ENCODE measurements at regions not wholly inside any gene's neighbourhood (a gene's known extent, or its start where the extent isn't known, plus 50 kb on each side); places are given as distances from the start of the nearest gene placed in this dataset.

GRCh38 chr20:20856956-20857355 is 144.5 kb upstream of the RALGAPA2 start:
- Histone ChIP-seq H3K4me3 (ENCODE audit: low read length) (no peak overlapping the region), H3K9me3 (ENCODE audit: low read length) (no peaks in the 10 kb centered on the region), H3K79me2 (replicated peaks; ENCODE audit: insufficient read depth, low read length) (no peaks in the 10 kb centered on the region), H4K20me1 (ENCODE audit: insufficient read depth) (no peaks in the 10 kb centered on the region), H3K27me3 (ENCODE audit: insufficient read depth, low read depth, low read length) (peaks cover 28% of the 10 kb centered on the region), H3F3A (ENCODE audit: insufficient read depth, low read length, poor library complexity, severe bottlenecking) (no peaks in the 10 kb centered on the region), H3K9me2 (ENCODE audit: insufficient read depth, low read length) (no peaks in the 10 kb centered on the region), H3K4me2 (ENCODE audit: low read length) (no peak overlapping the region), H2AFZ (ENCODE audit: low read depth, low read length) (no peak overlapping the region), H3K36me3 (ENCODE audit: insufficient read depth, low read length) (no peaks in the 10 kb centered on the region), H3K27ac (ENCODE audit: low read length) (no peak overlapping the region), H3K9ac (ENCODE audit: low read length) (no peak overlapping the region)
- TF ChIP-seq EZH2 (IDR thresholded peaks at IDR 0.05; ENCODE audit: borderline replicate concordance, insufficient read depth, low read length, poor library complexity, severe bottlenecking), result no peak
- TF ChIP-seq EP300 (conservative IDR thresholded peaks at IDR 0.05; ENCODE audit: poor library complexity, severe bottlenecking), result no peak
- TF ChIP-seq MXI1 (conservative IDR thresholded peaks at IDR 0.05; ENCODE audit: poor library complexity, severe bottlenecking), result no peak
- TF ChIP-seq REST (IDR thresholded peaks at IDR 0.05; ENCODE audit: borderline replicate concordance), result no peak
- TF ChIP-seq RAD21 (conservative IDR thresholded peaks at IDR 0.05), result no peak
- no peak for TF ChIP-seq SMC3 (conservative IDR thresholded peaks at IDR 0.05; ENCODE audit: poor library complexity)

GRCh38 chr20:20856306-20856705 is 143.9 kb upstream of the RALGAPA2 start:
- H3F3A ChIP-seq (ENCODE audit: insufficient read depth, low read length, poor library complexity, severe bottlenecking), result no peaks in the 10 kb centered on the region
- H3K4me2 ChIP-seq (ENCODE audit: low read length), result no peak overlapping the region
- no peak overlapping the region for H3K4me3 ChIP-seq (ENCODE audit: low read length)

More at GRCh38 chr20:20856306-20856705, 143.9 kb upstream of the RALGAPA2 start:
- Histone ChIP-seq H3K79me2 (replicated peaks; ENCODE audit: insufficient read depth, low read length) (no peaks in the 10 kb centered on the region), H3K9me3 (ENCODE audit: low read length) (no peaks in the 10 kb centered on the region), H3K36me3 (ENCODE audit: insufficient read depth, low read length) (no peaks in the 10 kb centered on the region), H3K9me2 (ENCODE audit: insufficient read depth, low read length) (no peaks in the 10 kb centered on the region), H3K9ac (ENCODE audit: low read length) (no peak overlapping the region), H3K27me3 (ENCODE audit: insufficient read depth, low read depth, low read length) (peaks cover 25% of the 10 kb centered on the region), H2AFZ (ENCODE audit: low read depth, low read length) (no peak overlapping the region), H4K20me1 (ENCODE audit: insufficient read depth) (no peaks in the 10 kb centered on the region), H3K27ac (ENCODE audit: low read length) (no peak overlapping the region)
- TF ChIP-seq POLR2AphosphoS5 (IDR thresholded peaks at IDR 0.05), result no peak
- TF ChIP-seq EP300 (conservative IDR thresholded peaks at IDR 0.05; ENCODE audit: poor library complexity, severe bottlenecking), result no peak
- TF ChIP-seq MXI1 (conservative IDR thresholded peaks at IDR 0.05; ENCODE audit: poor library complexity, severe bottlenecking), result no peak
- no peak for TF ChIP-seq RAD21 (conservative IDR thresholded peaks at IDR 0.05)
- TF ChIP-seq REST (IDR thresholded peaks at IDR 0.05; ENCODE audit: borderline replicate concordance), result no peak
- TF ChIP-seq CTCF (IDR thresholded peaks at IDR 0.05; ENCODE audit: poor library complexity, severe bottlenecking), result no peak
- no peak for TF ChIP-seq TAF1 (IDR thresholded peaks at IDR 0.05; ENCODE audit: low read depth)
- TF ChIP-seq SMC3 (conservative IDR thresholded peaks at IDR 0.05; ENCODE audit: poor library complexity), result no peak
- no peak for TF ChIP-seq EZH2 (IDR thresholded peaks at IDR 0.05; ENCODE audit: borderline replicate concordance, insufficient read depth, low read length, poor library complexity, severe bottlenecking)
